Endothelial cell of umbilical vein (primary cell): ENCODE measurements at regions not wholly inside any gene's neighbourhood (a gene's known extent, or its start where the extent isn't known, plus 50 kb on each side); places are given as distances from the start of the nearest gene placed in this dataset.

Experiments used
- BruUV-seq: library from RNA; stranded (reverse); fragments of 400-500 nt; replicated peaks from 2 replicates; lab custom pipeline; 2021; lab: Mats Ljungman, UMichigan
- CTCF ChIA-PET: fragments of 300-600, 350-600 bp; sonication (Branson Sonifier 250); formaldehyde crosslinking; loops from one replicate; lab custom pipeline; 2021; ENCODE audit warnings: antibody characterized with exemption, inconsistent platforms; lab: Charles Lee
- POLR2A ChIA-PET: fragments of 300-600, 350-600 bp; sonication (Branson Sonifier 250); formaldehyde crosslinking; loops from one replicate; lab custom pipeline; 2021; ENCODE audit warnings: antibody characterized with exemption, inconsistent platforms; lab: Charles Lee
- DNase-seq: peaks from one replicate; pipeline ENCODE4 v3.0.0-alpha.2; 2011; ENCODE audit warnings: low read depth, low spot score
- FAIRE-seq: peaks from 2 replicates; lab custom pipeline; 2011; peaks lifted over from hg19 to GRCh38; lab: Jason Lieb, UNC
- H2AFZ ChIP-seq: 2 replicates; pipeline ENCODE4 v1.6.0; 2012; ENCODE audit warnings: low read depth, low read length, control low read depth, inconsistent platforms
- H3K27ac ChIP-seq: 2 replicates; pipeline ENCODE4 v1.5.1; 2011; ENCODE audit warnings: low read depth, mild to moderate bottlenecking, control low read depth, low read length, moderate library complexity; ENCODE audit not compliant: insufficient read depth
- H3K27me3 ChIP-seq, 2 experiments: 2 replicates each; pipeline versions ENCODE4 v1.6.0 to v1.6.1; 2011; ENCODE audit warnings: low read length in 2 of 2, mixed read lengths in 1 of 2; ENCODE audit not compliant: control insufficient read depth in 2 of 2, insufficient read depth in 2 of 2
- H3K36me3 ChIP-seq, 2 experiments: 2 replicates in 1 of 2; 3 replicates in 1 of 2; pipeline ENCODE4 v1.5.1; 2011; ENCODE audit warnings: low read length in 2 of 2, mild to moderate bottlenecking in 1 of 2, moderate library complexity in 1 of 2; ENCODE audit not compliant: control insufficient read depth in 2 of 2, insufficient read depth in 2 of 2; ENCODE audit errors: extremely low read depth in 1 of 2
- H3K4me1 ChIP-seq: 3 replicates; pipeline ENCODE4 v1.5.1; 2011; ENCODE audit warnings: mild to moderate bottlenecking, low read length; ENCODE audit not compliant: control insufficient read depth, insufficient read depth; ENCODE audit errors: extremely low read depth
- H3K4me2 ChIP-seq: 2 replicates; pipeline ENCODE4 v1.6.1; 2011; ENCODE audit warnings: low read length, control low read depth, mixed read lengths; ENCODE audit not compliant: insufficient read depth
- H3K4me3 ChIP-seq, 3 experiments: fragments of 200-600 bp in 1 of 3; sonication (generic), shearing (Covaris generic) in 1 of 3; replicated peaks in 1 of 3; 2 replicates each; pipeline ENCODE4 v1.5.1; 2011 to 2016; ENCODE audit warnings: control low read depth in 3 of 3, low read length in 3 of 3, mild to moderate bottlenecking in 2 of 3, inconsistent platforms in 1 of 3, low read depth in 1 of 3, moderate library complexity in 1 of 3; ENCODE audit not compliant: insufficient read depth in 1 of 3
- H3K79me2 ChIP-seq: 2 replicates; pipeline ENCODE4 v1.6.0; 2012; ENCODE audit warnings: low read length, inconsistent platforms; ENCODE audit not compliant: control insufficient read depth, insufficient read depth
- H3K9ac ChIP-seq: replicated peaks from 2 replicates; pipeline ENCODE3; 2011; ENCODE audit warnings: low read length, control low read depth; ENCODE audit not compliant: insufficient read depth; ENCODE audit errors: extremely low read depth
- H3K9me1 ChIP-seq: replicated peaks from 3 replicates; pipeline ENCODE4 v1.6.0; 2011; ENCODE audit warnings: mild to moderate bottlenecking, low read length; ENCODE audit not compliant: control insufficient read depth, insufficient read depth; ENCODE audit errors: extremely low read depth
- H3K9me3 ChIP-seq: replicated peaks from 2 replicates; pipeline ENCODE4 v1.5.1; 2012; ENCODE audit warnings: low read length, inconsistent platforms; ENCODE audit not compliant: control insufficient read depth, insufficient read depth
- H4K20me1 ChIP-seq: replicated peaks from 2 replicates; pipeline ENCODE3; 2011; ENCODE audit warnings: mild to moderate bottlenecking, low read length; ENCODE audit not compliant: control insufficient read depth, insufficient read depth; ENCODE audit errors: extremely low read depth
- CTCF ChIP-seq, 2 donors: IDR thresholded peaks; 1 replicate in 1 of 2; 2 replicates in 1 of 2; pipeline ENCODE4 v1.5.1; 2011; ENCODE audit warnings: low read length in 2 of 2, mild to moderate bottlenecking in 2 of 2, moderate library complexity in 2 of 2, control low read depth in 1 of 2, inconsistent platforms in 1 of 2, low read depth in 1 of 2; ENCODE audit not compliant: insufficient read depth in 1 of 2; ENCODE audit errors: extremely low read depth in 1 of 2
- EZH2 ChIP-seq: IDR thresholded peaks from 2 replicates; pipeline ENCODE4 v1.6.1; 2012; ENCODE audit warnings: borderline replicate concordance, low read depth, mild to moderate bottlenecking, moderate library complexity, low read length, inconsistent platforms; ENCODE audit not compliant: severe bottlenecking
- FOS ChIP-seq: IDR thresholded peaks from 2 replicates; pipeline ENCODE4 v1.6.1; 2011; ENCODE audit warnings: mild to moderate bottlenecking, low read length, moderate library complexity, borderline replicate concordance; ENCODE audit not compliant: insufficient read depth
- GATA2 ChIP-seq: IDR thresholded peaks from 2 replicates; pipeline ENCODE4 v1.7.0; 2011; ENCODE audit warnings: low read depth, mild to moderate bottlenecking, moderate library complexity, mixed read lengths, low read length; ENCODE audit not compliant: insufficient read length, insufficient read depth
- JUN ChIP-seq: IDR thresholded peaks from 2 replicates; pipeline ENCODE4 v1.6.1; 2011; ENCODE audit warnings: borderline replicate concordance, low read depth; ENCODE audit not compliant: insufficient read length, insufficient read depth
- MAX ChIP-seq: IDR thresholded peaks from 2 replicates; pipeline ENCODE4 v1.6.1; 2011; ENCODE audit not compliant: insufficient read depth, insufficient read length
- MYC ChIP-seq: IDR thresholded peaks from one replicate; pipeline ENCODE4 v1.6.1; 2011; ENCODE audit warnings: mild to moderate bottlenecking, low read depth, low read length
- POLR2A ChIP-seq: IDR thresholded peaks from 2 replicates; pipeline ENCODE4 v1.6.1; 2012; ENCODE audit warnings: low read depth, mild to moderate bottlenecking, control low read depth, low read length
- POLR2AphosphoS5 ChIP-seq: IDR thresholded peaks from 2 replicates; pipeline ENCODE4 v1.6.1; 2012; ENCODE audit warnings: low read depth, mild to moderate bottlenecking, control low read depth, low read length, moderate library complexity; ENCODE audit not compliant: insufficient read depth
- dilution Hi-C: fragments of 300-500 bp; cut with MboI; formaldehyde crosslinking; loops from one replicate; pipeline ENCODE4 v1.15.0; 2019; ENCODE audit warnings: low sequenced_read_pairs; ENCODE audit not compliant: extremely low pct_ligation_motif_present
- intact Hi-C: fragments of 100-400 bp; cut with micrococcal nuclease; formaldehyde crosslinking; loops from one replicate; pipeline ENCODE4 v1.10.0; 2022

- no peaks in the 10 kb centered on the region for H3K36me3 ChIP-seq
- no peaks in the 10 kb centered on the region for H4K20me1 ChIP-seq
- TF ChIP-seq JUN, result no peak
- no peak for TF ChIP-seq POLR2A
- no peak for TF ChIP-seq POLR2AphosphoS5
- TF ChIP-seq GATA2, result no peak
- TF ChIP-seq MYC, result no peak
- TF ChIP-seq FOS, result no peak
- TF ChIP-seq EZH2, result no peak
- no peak for TF ChIP-seq CTCF (IDR thresholded peaks at IDR 0.05; ENCODE audit: extremely low read depth in 1 of 2, insufficient read depth in 1 of 2, low read depth in 1 of 2, low read length in 2 of 2)
- TF ChIP-seq MAX, result no peak
- H3K4me1 ChIP-seq, result no peaks in the 10 kb centered on the region
- FAIRE-seq (no peak), DNase-seq (no peak)
- intact Hi-C loops (no loop called here), dilution Hi-C loops (no loop called here)
- H3K9ac ChIP-seq, result no peak overlapping the region
- no peaks in the 10 kb centered on the region for H3K9me1 ChIP-seq
- no peaks in the 10 kb centered on the region for H3K79me2 ChIP-seq
- no peaks in the 10 kb centered on the region for H3K27me3 ChIP-seq
- H3K4me3 ChIP-seq, result no peak overlapping the region
- no peak overlapping the region for H2AFZ ChIP-seq
- no peak overlapping the region for H3K4me2 ChIP-seq
- CTCF ChIA-PET, result no interaction called here
- peaks cover 4% of the 10 kb centered on the region for H3K9me3 ChIP-seq
- POLR2A ChIA-PET, result no interaction called here
- no TSS peak for BruUV-seq
- no peak overlapping the region for H3K27ac ChIP-seq
Measured at GRCh38 chr2:147327613-147328012, 517.2 kb upstream of the ACVR2A start.
